ENCODE measurements at regions not wholly inside any gene's neighbourhood (a gene's known extent, or its start where the extent isn't known, plus 50 kb on each side); places are given as distances from the start of the nearest gene placed in this dataset.

DNA sequence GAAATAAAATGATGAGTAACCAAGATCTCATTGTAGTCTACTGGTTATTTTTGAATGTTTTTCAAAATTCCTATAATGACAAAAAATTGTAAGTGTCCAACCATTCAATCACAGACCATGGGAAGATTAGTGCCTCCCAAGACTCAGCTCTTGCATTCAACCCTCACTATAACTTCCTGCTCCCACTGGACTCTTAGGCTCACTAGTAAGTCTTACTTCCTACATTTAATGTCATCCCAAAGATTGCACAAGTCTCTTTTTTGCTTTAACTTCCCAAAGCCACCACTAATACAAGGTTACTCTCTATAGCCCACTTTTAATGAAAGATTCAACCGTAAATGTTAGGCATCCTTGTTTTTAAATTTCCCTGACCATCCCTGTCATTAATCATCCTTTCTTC, 111.9 kb upstream of the NRBF2 start:
- TF ChIP-seq, protein P1, sequence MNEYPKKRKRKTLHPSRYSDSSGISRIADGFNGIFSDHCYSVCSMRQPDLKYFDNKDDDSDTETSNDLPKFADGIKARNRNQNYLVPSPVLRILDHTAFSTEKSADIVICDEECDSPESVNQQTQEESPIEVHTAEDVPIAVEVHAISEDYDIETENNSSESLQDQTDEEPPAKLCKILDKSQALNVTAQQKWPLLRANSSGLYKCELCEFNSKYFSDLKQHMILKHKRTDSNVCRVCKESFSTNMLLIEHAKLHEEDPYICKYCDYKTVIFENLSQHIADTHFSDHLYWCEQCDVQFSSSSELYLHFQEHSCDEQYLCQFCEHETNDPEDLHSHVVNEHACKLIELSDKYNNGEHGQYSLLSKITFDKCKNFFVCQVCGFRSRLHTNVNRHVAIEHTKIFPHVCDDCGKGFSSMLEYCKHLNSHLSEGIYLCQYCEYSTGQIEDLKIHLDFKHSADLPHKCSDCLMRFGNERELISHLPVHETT (CRISPR knock-in tag; conservative IDR thresholded peaks at IDR 0.05): no peak
- no peak for TF ChIP-seq ZNF576 (CRISPR knock-in tag; IDR thresholded peaks at IDR 0.05)
- TF ChIP-seq ZNF646 (CRISPR knock-in tag; IDR thresholded peaks at IDR 0.05): no peak
- TF ChIP-seq TEAD2 (CRISPR knock-in tag; IDR thresholded peaks at IDR 0.05): no peak
- TF ChIP-seq KDM5A (IDR thresholded peaks at IDR 0.05; ENCODE audit: borderline replicate concordance, low read length): no peak
- TF ChIP-seq, protein P2, sequence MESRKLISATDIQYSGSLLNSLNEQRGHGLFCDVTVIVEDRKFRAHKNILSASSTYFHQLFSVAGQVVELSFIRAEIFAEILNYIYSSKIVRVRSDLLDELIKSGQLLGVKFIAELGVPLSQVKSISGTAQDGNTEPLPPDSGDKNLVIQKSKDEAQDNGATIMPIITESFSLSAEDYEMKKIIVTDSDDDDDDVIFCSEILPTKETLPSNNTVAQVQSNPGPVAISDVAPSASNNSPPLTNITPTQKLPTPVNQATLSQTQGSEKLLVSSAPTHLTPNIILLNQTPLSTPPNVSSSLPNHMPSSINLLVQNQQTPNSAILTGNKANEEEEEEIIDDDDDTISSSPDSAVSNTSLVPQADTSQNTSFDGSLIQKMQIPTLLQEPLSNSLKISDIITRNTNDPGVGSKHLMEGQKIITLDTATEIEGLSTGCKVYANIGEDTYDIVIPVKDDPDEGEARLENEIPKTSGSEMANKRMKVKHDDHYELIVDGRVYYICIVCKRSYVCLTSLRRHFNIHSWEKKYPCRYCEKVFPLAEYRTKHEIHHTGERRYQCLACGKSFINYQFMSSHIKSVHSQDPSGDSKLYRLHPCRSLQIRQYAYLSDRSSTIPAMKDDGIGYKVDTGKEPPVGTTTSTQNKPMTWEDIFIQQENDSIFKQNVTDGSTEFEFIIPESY (CRISPR knock-in tag; IDR thresholded peaks at IDR 0.05): no peak
- TF ChIP-seq NFRKB (IDR thresholded peaks at IDR 0.05): no peak
